HepG2 (cell line): ENCODE measurements at regions not wholly inside any gene's neighbourhood (a gene's known extent, or its start where the extent isn't known, plus 50 kb on each side); places are given as distances from the start of the nearest gene placed in this dataset.

Experiments used
- ATAC-seq: fragments of 200-7000 bp; cut with Tn5 transposase; 3 replicates; pipeline ENCODE4 v1.9.1; 2020; ENCODE audit warnings: mild to moderate bottlenecking, moderate library complexity
- BruUV-seq: library from RNA; stranded (reverse); fragments of 400-500 nt; replicated peaks from 2 replicates; lab custom pipeline; 2021; lab: Mats Ljungman, UMichigan
- CTCF ChIA-PET: fragments of 300-600 bp; formaldehyde crosslinking; extraction: SDS; loops from one replicate; lab custom pipeline; 2021; ENCODE audit warnings: low total read pairs, inconsistent platforms, low intra/inter-chr PET ratio; lab: Yijun Ruan, JAX
- POLR2A ChIA-PET: fragments of 350-600 bp; sonication (Branson Sonifier 250); formaldehyde crosslinking; loops from one replicate; lab custom pipeline; 2020; ENCODE audit warnings: antibody characterized with exemption, inconsistent platforms; lab: Yijun Ruan, JAX
- DNase-seq: peaks from one replicate; pipeline ENCODE4 v3.0.0-alpha.2; 2015; ENCODE audit warnings: low spot score
- FAIRE-seq: peaks from 3 replicates; lab custom pipeline; 2011; peaks lifted over from hg19 to GRCh38; lab: Jason Lieb, UNC
- H2AFZ ChIP-seq: one replicate; pipeline ENCODE4 v1.6.1; 2011; ENCODE audit warnings: low read length, inconsistent platforms
- H3K27ac ChIP-seq: fragments of 300-600 bp; 3 replicates; pipeline ENCODE4 v1.8.0; 2011; ENCODE audit warnings: mixed run types, mild to moderate bottlenecking, mixed read lengths, low read length, inconsistent platforms; ENCODE audit not compliant: insufficient read depth; ENCODE audit errors: extremely low read length
- H3K27me3 ChIP-seq, 2 experiments: fragments of 200-600 bp in 1 of 2; 2 replicates in 1 of 2; 3 replicates in 1 of 2; pipeline versions ENCODE4 v1.6.0 to v1.8.0; 2011; ENCODE audit warnings: low read length in 2 of 2, mild to moderate bottlenecking in 2 of 2, moderate library complexity in 2 of 2, inconsistent platforms in 1 of 2; ENCODE audit not compliant: insufficient read depth in 2 of 2, control insufficient read depth in 1 of 2
- H3K36me3 ChIP-seq, 2 experiments: fragments of 200-600 bp in 1 of 2; replicated peaks in 1 of 2; 2 replicates in 1 of 2; 3 replicates in 1 of 2; pipeline versions ENCODE4 v1.5.1 to v1.8.0; 2011; ENCODE audit warnings: low read length in 2 of 2, inconsistent platforms in 1 of 2; ENCODE audit not compliant: insufficient read depth in 2 of 2, control insufficient read depth in 1 of 2
- H3K4me1 ChIP-seq: 2 replicates; pipeline ENCODE4 v1.5.1; 2012; ENCODE audit warnings: low read length, inconsistent platforms; ENCODE audit not compliant: insufficient read depth
- H3K4me2 ChIP-seq: 2 replicates; pipeline ENCODE4 v1.6.0; 2011; ENCODE audit warnings: low read depth, low read length, inconsistent platforms
- H3K4me3 ChIP-seq, 3 experiments: fragments of 200-600 bp in 1 of 3; sonication (generic), shearing (Covaris generic) in 1 of 3; replicated peaks in 1 of 3; 2 replicates each; pipeline ENCODE4 v1.5.1; 2011 to 2016; ENCODE audit warnings: low read length in 3 of 3, inconsistent platforms in 2 of 3, low read depth in 2 of 3, mild to moderate bottlenecking in 2 of 3, control low read depth in 1 of 3, mixed read lengths in 1 of 3; ENCODE audit not compliant: insufficient read depth in 1 of 3
- H3K79me2 ChIP-seq: one replicate; pipeline ENCODE4 v1.6.1; 2011; ENCODE audit warnings: low read length, inconsistent platforms; ENCODE audit not compliant: insufficient read depth
- H3K9ac ChIP-seq: 2 replicates; pipeline ENCODE4 v1.6.0; 2011; ENCODE audit warnings: mild to moderate bottlenecking, low read depth, low read length, inconsistent platforms; ENCODE audit not compliant: insufficient read depth
- H3K9me3 ChIP-seq: 2 replicates; pipeline ENCODE4 v1.5.1; 2012; ENCODE audit warnings: mild to moderate bottlenecking, low read length
- H4K20me1 ChIP-seq: 2 replicates; pipeline ENCODE4 v1.6.0; 2011; ENCODE audit warnings: inconsistent platforms, mild to moderate bottlenecking, low read length, moderate library complexity; ENCODE audit not compliant: insufficient read depth
- AGO1 ChIP-seq: fragments of 200-400 bp; formaldehyde crosslinking; IDR thresholded peaks from 2 replicates; pipeline ENCODE4 v1.6.1; 2017; ENCODE audit warnings: mild to moderate bottlenecking, low read depth, low read length, moderate library complexity; ENCODE audit not compliant: poor library complexity, severe bottlenecking
- DMAP1 ChIP-seq: IDR thresholded peaks from 2 replicates; pipeline ENCODE4 v1.6.1; 2016
- DZIP1 ChIP-seq: sonication (generic); formaldehyde crosslinking; IDR thresholded peaks from 2 replicates; pipeline ENCODE4 v1.5.0; 2020; ENCODE audit warnings: mild to moderate bottlenecking, missing genetic modification reagents
- ELK4 ChIP-seq: sonication (generic); formaldehyde crosslinking; IDR thresholded peaks from 2 replicates; pipeline ENCODE4 v1.9.0; 2021; ENCODE audit warnings: missing genetic modification reagents, borderline replicate concordance
- HNRNPUL1 ChIP-seq: fragments of 200-400 bp; formaldehyde crosslinking; IDR thresholded peaks from 2 replicates; pipeline ENCODE4 v1.6.1; 2017; ENCODE audit warnings: low read depth, mild to moderate bottlenecking, low read length, moderate library complexity
- IRF1 ChIP-seq: sonication (generic); formaldehyde crosslinking; IDR thresholded peaks from 2 replicates; pipeline ENCODE4 v1.4.0; 2020; ENCODE audit warnings: low read depth, mild to moderate bottlenecking, missing genetic modification reagents
- IRF2 ChIP-seq: IDR thresholded peaks from 2 replicates; pipeline ENCODE4 v1.6.1; 2018; ENCODE audit warnings: missing genetic modification reagents, missing compliant biosample characterization
- ISX ChIP-seq: sonication (generic); formaldehyde crosslinking; conservative IDR thresholded peaks from 2 replicates; pipeline ENCODE4 v1.5.0; 2020; ENCODE audit warnings: missing genetic modification reagents
- MXI1 ChIP-seq: IDR thresholded peaks from 3 replicates; pipeline ENCODE4 v1.6.1; 2012; ENCODE audit warnings: low read depth, low read length, inconsistent platforms, borderline replicate concordance
- RARG ChIP-seq: sonication (generic); formaldehyde crosslinking; IDR thresholded peaks from 2 replicates; pipeline ENCODE4 v1.4.0; 2020; ENCODE audit warnings: low read depth, mild to moderate bottlenecking, missing genetic modification reagents
- SIX1 ChIP-seq: sonication (generic); formaldehyde crosslinking; IDR thresholded peaks from 2 replicates; pipeline ENCODE4 v1.4.0; 2020; ENCODE audit warnings: missing genetic modification reagents, borderline replicate concordance
- SMARCC2 ChIP-seq: fragments of 450-650 bp; IDR thresholded peaks from 2 replicates; pipeline ENCODE4 v1.6.1; 2017; ENCODE audit warnings: antibody characterized with exemption, mild to moderate bottlenecking
- SP5 ChIP-seq: IDR thresholded peaks from 2 replicates; pipeline ENCODE4 v1.6.1; 2016; ENCODE audit warnings: low read depth, borderline replicate concordance
- ZBTB10 ChIP-seq: sonication (generic); formaldehyde crosslinking; IDR thresholded peaks from 2 replicates; pipeline ENCODE4 v1.4.0; 2020; ENCODE audit warnings: missing genetic modification reagents, borderline replicate concordance
- ZBTB37 ChIP-seq: sonication (generic); formaldehyde crosslinking; IDR thresholded peaks from 2 replicates; pipeline ENCODE4 v1.4.0; 2020; ENCODE audit warnings: mild to moderate bottlenecking, missing genetic modification reagents
- ZC3H4 ChIP-seq: sonication (generic); formaldehyde crosslinking; IDR thresholded peaks from 2 replicates; pipeline ENCODE4 v1.4.0; 2020; ENCODE audit warnings: missing genetic modification reagents, borderline replicate concordance
- ZFAT ChIP-seq: sonication (generic); formaldehyde crosslinking; conservative IDR thresholded peaks from 2 replicates; pipeline ENCODE4 v1.8.1; 2023; ENCODE audit warnings: missing genetic modification reagents, inconsistent platforms
- ZNF709 ChIP-seq: sonication (generic); formaldehyde crosslinking; IDR thresholded peaks from 2 replicates; pipeline ENCODE4 v1.5.0; 2020; ENCODE audit warnings: mild to moderate bottlenecking, missing genetic modification reagents
- WGBS: methylation state at CpG from one replicate; pipeline ENCODE4 v1.1.6; 2017; ENCODE audit warnings: low lambda C conversion rate; 5-methylcytosine and 5-hydroxymethylcytosine counted together
- in situ Hi-C: cut with HindIII; loops from 2 replicates; pipeline ENCODE4 v1.10.0; 2017; ENCODE audit warnings: low pct_unique_long_range_greater_than_20kb; ENCODE audit not compliant: extremely low pct_ligation_motif_present
- intact Hi-C: fragments of 100-400 bp; cut with micrococcal nuclease; formaldehyde crosslinking; loops from one replicate; pipeline ENCODE4 v1.10.0; 2022; ENCODE audit not compliant: unreplicated experiment

- Histone ChIP-seq H3K27me3 (peaks cover 5 to 79% of the 10 kb centered on the region in 2 experiments; a peak in 4 of 5 replicates), H3K9me3 (no peaks in the 10 kb centered on the region), H3K4me3 (no peak overlapping the region), H3K4me1 (no peaks in the 10 kb centered on the region), H3K27ac (no peak overlapping the region), H3K36me3 (no peaks in the 10 kb centered on the region), H3K4me2 (no peak overlapping the region), H3K9ac (no peak overlapping the region), H3K79me2 (no peaks in the 10 kb centered on the region), H4K20me1 (no peaks in the 10 kb centered on the region), H2AFZ (no peak overlapping the region)
- ATAC-seq, result no peak
- POLR2A ChIA-PET, result no interaction called here
- CTCF ChIA-PET, result no interaction called here
- BruUV-seq, result no TSS peak
- in situ Hi-C loops, result no loop called here
- no peak for DNase-seq
- WGBS, result 0% methylated on average over 1 of the region's 1 CpG
- intact Hi-C loops, result no loop called here
- FAIRE-seq, result no peak
- TF ChIP-seq SMARCC2, result no peak
- TF ChIP-seq IRF1 (CRISPR knock-in tag), result no peak
- TF ChIP-seq ISX, result no peak
- TF ChIP-seq AGO1, result no peak
- no peak for TF ChIP-seq ZFAT
- no peak for TF ChIP-seq HNRNPUL1
- no peak for TF ChIP-seq SP5 (CRISPR knock-in tag)
- no peak for TF ChIP-seq SIX1 (CRISPR knock-in tag)
- no peak for TF ChIP-seq ZNF709 (CRISPR knock-in tag)
- no peak for TF ChIP-seq ZBTB10 (CRISPR knock-in tag)
- no peak for TF ChIP-seq ELK4 (CRISPR knock-in tag)
- no peak for TF ChIP-seq IRF2
- TF ChIP-seq RARG (CRISPR knock-in tag), result no peak
- no peak for TF ChIP-seq DMAP1 (CRISPR knock-in tag)
- TF ChIP-seq MXI1, result no peak
- TF ChIP-seq ZC3H4 (CRISPR knock-in tag), result no peak
- no peak for TF ChIP-seq DZIP1 (CRISPR knock-in tag)
- TF ChIP-seq ZBTB37 (CRISPR knock-in tag), result no peak
Observed at GRCh38 chr20:59443550-59443949, 143.1 kb downstream of the EDN3 start.
